Hematopoietic multipotent progenitor cell treated with erythropoietin and hydrocortisone succinate and interleukin-3 and kit ligand, for 8 days (in vitro differentiated cells): ENCODE measurements at regions not wholly inside any gene's neighbourhood (a gene's known extent, or its start where the extent isn't known, plus 50 kb on each side); places are given as distances from the start of the nearest gene placed in this dataset.
"Not testable (repeated sequence)": the region's sequence is repeated elsewhere in the genome, so short reads cannot be mapped to it uniquely, and the experiment has no call there.

Experiments
- DNase-seq: peaks from one replicate; pipeline ENCODE4 v3.0.0-alpha.2; 2015

GRCh38 chrX:20711366-20711765, 444.7 kb upstream of the RPS6KA3 start:
- no peak for DNase-seq

DNA sequence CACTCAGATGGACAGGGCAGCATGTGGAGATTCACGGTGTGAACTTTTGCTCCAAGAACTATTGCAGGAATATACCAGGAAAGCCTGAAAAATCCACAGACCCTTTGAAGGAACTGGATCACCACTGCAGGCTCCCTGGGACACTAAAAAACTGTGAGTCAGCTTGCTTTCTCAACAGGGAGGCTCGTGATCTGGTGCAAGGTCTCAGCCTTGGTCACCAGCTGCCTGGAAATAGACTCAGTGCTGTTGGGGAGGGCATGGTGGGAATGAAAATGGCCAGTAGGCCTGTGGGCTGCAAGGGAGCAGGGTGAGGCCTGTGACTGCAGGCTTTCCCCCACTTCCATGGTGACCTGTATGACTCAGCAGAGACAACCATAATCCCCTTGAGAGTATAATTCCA, 426.4 kb upstream of the RPS6KA3 start:
- no peak for DNase-seq

- DNase-seq: no peak
Observed at GRCh38 chrX:20686256-20686655, 419.5 kb upstream of the RPS6KA3 start.

GRCh38 chrX:20685652-20686051, 418.9 kb upstream of the RPS6KA3 start:
- DNase-seq: no peak

- DNase-seq: no peak
Observed at GRCh38 chrX:20681683-20682082, 415.0 kb upstream of the RPS6KA3 start.

GRCh38 chrX:20680998-20681397, 414.3 kb upstream of the RPS6KA3 start:
- no peak for DNase-seq

DNA sequence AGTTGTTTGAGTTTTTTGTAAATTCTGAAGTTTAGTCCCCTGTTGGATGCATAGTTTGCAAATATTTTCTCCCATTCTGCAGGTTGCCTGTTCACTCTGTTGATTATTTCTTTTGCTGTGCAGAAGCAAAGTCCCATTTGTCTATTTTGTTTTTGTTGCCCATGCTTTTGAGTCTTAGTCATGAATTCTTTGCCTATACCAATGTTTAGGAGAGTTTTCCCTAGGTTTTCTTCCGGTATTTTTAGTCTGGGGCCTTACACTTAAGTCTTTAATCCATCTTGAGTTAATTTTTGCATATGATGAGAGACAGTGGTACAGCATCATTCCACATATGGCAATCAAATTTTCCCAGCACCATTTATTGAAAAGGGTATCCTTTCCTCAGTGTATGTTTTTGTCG, 405.8 kb upstream of the RPS6KA3 start:
- DNase-seq: no peak

DNA sequence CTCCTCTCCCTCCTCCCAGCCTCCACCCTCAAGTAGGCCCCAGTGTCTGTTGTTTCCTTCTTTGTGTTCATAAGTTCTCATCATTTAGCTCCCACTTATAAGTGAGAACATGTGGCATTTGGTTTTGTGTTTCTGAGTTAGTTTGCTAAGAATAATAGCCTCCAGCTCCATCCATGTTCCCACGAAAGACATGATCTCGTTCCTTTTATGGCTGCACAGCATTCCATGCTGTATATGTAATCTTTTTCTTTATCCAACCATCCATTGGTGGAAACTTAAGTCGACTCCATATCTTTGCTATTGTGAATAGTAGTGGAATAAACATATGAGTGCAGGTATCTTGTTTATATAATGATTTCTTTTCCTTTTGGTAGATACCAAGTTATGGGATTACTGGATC, 405.0 kb upstream of the RPS6KA3 start:
- not testable (repeated sequence) for DNase-seq

GRCh38 chrX:20670611-20671010, 403.9 kb upstream of the RPS6KA3 start:
- DNase-seq: no peak

DNA sequence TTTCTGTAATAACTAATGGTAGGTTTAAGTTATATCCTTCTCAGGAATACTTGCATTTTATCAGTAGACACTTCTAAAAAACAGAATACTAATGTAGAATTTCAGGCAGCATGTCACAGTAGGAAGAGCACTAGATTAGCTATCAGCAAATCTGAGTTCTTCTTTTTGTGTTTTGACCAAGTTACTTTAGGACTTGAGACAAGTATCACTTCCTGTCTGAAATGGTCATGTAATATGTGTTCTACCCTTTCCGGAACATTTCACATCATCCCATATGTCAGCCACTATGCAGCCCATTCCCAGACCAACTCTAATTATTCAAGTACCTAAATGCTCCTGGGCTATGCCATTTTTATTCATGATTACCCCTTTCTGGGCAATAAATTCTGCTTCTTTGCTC, 401.8 kb upstream of the RPS6KA3 start:
- DNase-seq: no peak

DNA sequence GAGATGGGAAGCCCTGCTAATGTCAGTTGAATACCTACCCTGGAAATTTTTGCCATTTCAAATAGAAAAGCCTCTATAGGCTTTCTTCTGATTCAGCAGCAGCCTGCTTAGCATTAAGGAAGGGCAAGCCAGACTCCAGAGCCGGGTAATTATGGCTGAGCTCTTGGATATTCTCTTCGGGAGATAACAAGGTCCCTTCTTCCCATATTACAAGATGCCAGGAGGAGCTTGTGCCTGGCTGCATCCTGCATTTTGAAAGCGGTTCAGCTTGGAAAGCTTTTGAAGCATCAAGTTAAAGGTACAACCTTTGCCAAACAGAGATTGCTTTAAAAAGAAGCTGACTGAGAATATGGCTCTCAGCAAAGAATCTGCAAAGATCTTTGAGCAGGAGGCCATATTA, 399.6 kb upstream of the RPS6KA3 start:
- DNase-seq: no peak

DNA sequence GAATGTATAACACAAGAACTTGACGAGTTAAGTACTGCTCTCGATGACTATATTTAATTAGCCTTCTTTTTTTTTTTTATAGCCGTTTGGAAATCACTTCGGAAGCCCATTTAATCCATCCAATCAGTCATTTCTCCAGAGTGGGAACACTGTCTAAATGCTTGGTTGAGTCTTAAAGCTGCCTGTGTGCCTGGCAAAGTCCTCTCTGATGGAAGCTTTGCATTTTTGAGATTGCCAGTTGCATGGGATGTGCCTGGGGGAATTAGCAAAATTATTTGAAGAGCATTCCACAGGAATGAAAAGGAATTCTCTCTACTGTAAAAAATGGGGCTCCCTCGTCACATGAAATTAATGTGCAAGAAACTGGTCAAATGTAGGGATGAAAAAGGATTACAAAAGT, 398.8 kb upstream of the RPS6KA3 start:
- DNase-seq: no peak

- DNase-seq: no peak
Observed at GRCh38 chrX:20664774-20665173, 398.1 kb upstream of the RPS6KA3 start.

DNA sequence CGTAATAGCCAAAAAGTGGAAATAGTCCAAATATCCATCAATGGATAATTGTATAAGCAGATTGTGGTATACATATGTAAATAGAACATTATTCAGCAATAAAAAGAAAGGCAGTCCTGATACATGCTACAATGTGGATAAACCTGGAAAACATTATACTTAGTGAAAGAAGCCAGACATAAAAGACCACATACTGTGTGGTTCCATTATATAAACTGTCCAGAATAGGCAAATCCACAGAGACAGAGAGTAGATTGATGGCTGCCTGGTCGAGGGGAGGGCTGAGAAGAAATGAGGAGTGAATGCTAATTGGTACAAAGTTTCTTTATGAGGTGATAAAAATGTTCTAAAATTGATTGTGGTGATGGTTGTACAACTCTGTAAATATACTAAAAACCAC, 397.4 kb upstream of the RPS6KA3 start:
- no peak for DNase-seq

DNA sequence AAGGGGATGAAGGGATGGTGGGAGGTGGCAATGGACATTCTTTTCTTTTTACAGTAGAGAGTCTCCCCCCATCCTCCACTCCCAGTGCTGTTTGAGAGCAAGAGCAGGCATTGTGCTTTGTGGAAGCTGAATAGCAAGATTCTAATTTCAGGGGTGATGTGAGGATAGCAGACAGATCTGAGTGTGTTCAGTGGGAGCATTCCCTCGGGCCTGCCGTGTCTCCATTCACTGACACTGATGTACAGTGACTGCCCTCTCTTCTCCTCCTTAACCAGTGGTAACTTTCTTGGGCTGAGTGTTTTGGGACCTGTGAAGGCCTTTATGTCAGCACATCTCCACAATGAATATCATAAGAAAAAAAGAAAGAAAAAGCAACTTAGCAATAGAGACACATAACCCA, 396.6 kb upstream of the RPS6KA3 start:
- no peak for DNase-seq

DNA sequence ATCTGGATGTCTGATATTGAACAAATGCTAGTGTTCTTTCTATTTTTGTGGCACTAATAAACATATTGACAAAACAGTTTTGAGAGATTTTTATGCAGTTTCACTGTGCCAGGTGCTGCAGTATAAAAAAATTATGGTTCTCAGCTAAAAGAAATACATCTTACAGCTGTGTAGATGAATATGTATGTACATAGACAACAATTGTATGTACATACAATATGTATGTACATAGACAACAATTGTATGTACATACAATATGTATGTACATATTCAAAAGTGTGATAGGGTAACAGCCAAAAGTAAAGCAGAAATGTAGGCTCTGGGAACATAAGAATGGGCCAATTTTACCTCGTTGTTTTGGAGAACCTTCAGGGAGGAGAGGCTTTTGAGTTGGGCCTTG, 390.0 kb upstream of the RPS6KA3 start:
- no peak for DNase-seq

DNA sequence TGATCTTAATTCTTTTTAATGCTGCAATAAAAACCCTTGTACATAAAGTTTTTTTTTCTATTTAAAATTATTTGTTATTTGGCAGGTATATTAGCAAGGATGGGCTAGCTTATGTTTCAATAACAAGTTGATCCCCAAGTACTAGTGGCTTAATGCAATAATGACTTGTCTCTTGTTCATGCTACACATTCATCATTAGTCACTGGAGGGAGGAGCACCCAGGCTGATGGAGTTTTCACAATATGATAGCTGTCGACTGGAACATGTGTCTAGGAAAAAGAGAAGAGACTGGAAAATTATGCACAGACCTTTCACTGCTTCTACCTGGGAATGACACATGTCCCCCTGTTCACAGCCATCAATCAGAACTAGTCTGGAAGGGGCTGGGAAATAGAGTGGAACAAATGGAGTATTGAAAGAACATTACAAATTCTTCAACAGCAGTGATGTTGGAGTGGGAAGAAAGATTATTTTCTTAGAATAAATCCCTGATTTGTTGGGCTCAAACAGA, 387.9 kb upstream of the RPS6KA3 start:
- DNase-seq: no peak

DNA sequence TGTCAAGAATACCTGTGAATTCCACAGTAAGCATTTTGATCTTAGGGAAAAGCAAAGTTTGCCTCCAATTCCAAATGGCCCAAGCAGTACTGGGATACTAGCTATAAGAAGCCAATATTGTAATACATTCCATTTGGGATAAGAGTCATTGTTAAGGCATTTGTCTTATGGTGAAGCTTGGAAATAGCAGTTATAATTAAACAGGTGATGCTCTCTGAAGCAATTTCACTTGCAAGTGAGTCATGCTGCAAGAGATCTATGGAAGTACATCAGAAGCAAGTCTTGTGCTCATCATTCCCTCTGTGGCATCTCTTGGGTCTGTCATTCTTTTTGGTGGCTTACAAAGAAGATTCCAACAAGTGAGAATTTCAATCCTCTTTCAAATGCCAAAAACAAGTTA, 386.4 kb upstream of the RPS6KA3 start:
- DNase-seq: no peak

GRCh38 chrX:20641954-20642353, 375.2 kb upstream of the RPS6KA3 start:
- no peak for DNase-seq

GRCh38 chrX:20639115-20639514, 372.4 kb upstream of the RPS6KA3 start:
- no peak for DNase-seq

DNA sequence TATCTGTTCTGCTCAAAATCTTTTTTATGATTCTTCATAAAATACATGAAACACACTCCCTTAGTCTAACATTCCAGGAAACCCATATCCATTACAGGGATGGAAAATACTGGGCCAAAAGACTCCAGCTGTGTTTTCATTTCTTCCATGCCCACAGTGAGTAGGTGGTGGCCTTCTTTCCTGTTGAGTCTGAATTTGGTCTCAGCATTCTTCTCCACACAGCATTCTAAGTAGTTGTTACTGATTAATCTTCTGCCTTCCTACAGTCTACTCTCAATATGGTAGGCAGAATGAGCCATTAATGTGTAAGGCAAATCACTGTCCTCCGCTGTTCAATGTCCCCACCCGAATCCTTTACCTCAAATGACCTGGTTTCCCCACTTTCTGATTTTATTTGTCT, 370.6 kb upstream of the RPS6KA3 start:
- DNase-seq: no peak

DNA sequence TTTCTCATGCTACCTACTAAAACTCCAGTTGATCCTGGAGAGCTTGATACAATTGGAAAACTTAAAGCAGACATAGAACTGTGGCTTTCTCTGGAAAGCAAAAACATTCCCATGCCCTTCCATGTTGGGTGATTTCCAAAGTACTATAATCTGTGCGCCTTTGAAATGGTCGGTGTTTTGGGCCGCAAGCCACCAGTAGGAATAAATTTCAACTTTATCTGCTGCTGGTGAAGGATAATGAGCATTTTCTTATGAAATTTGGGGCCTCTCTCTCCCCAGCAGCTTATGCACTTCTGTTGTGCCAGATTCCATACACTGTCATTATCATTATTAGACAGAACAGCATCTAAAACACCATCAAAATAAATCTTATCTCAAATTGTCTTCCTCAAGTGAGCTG, 366.7 kb upstream of the RPS6KA3 start:
- no peak for DNase-seq

- no peak for DNase-seq
Observed at GRCh38 chrX:20623448-20623847, 356.7 kb upstream of the RPS6KA3 start.

GRCh38 chrX:20620306-20620705, 353.6 kb upstream of the RPS6KA3 start:
- DNase-seq: no peak

GRCh38 chrX:20609916-20610415, 343.3 kb upstream of the RPS6KA3 start:
- no peak for DNase-seq

GRCh38 chrX:20606831-20607230, 340.1 kb upstream of the RPS6KA3 start:
- DNase-seq: no peak
